ENCODE measurements at regions not wholly inside any gene's neighbourhood (a gene's known extent, or its start where the extent isn't known, plus 50 kb on each side); places are given as distances from the start of the nearest gene placed in this dataset.

GRCh38 chr11:40062616-40063015 lies 1396.8 kb downstream of the LRRC4C start:
- no peaks in the 10 kb centered on the region for H3K27me3 ChIP-seq (ENCODE audit: control insufficient read depth, insufficient read depth, low read length)
- H3K9ac ChIP-seq (ENCODE audit: low read length in 3 of 3) = no peak overlapping the region
- FAIRE-seq (no peak), DNase-seq (no peak)
- H3K4me1 ChIP-seq (ENCODE audit: control insufficient read depth in 2 of 3, insufficient read depth in 2 of 3, low read depth in 1 of 3, low read length in 3 of 3) = no peaks in the 10 kb centered on the region
- no peak overlapping the region for H3K4me3 ChIP-seq (ENCODE audit: low read length in 3 of 3)
- no peaks in the 10 kb centered on the region for H3K36me3 ChIP-seq (ENCODE audit: control insufficient read depth in 2 of 3, insufficient read depth in 3 of 3, low read length in 3 of 3)
- H3K9me3 ChIP-seq (ENCODE audit: control insufficient read depth in 2 of 3, insufficient read depth in 1 of 3, low read length in 3 of 3) = no peaks in the 10 kb centered on the region
- no peak for TF ChIP-seq CTCF (IDR thresholded peaks at IDR 0.05; ENCODE audit: borderline replicate concordance, extremely low read depth, insufficient read depth)
- intact Hi-C loops (cut with DNase I) = no loop called here
- no peak overlapping the region for H3K27ac ChIP-seq (ENCODE audit: low read depth in 2 of 2, low read length in 2 of 2)

GRCh38 chr11:40061221-40061620 lies 1398.2 kb downstream of the LRRC4C start:
- Histone ChIP-seq H3K9me3 (ENCODE audit: control insufficient read depth in 2 of 3, insufficient read depth in 1 of 3, low read length in 3 of 3) (no peaks in the 10 kb centered on the region), H3K27me3 (ENCODE audit: control insufficient read depth, insufficient read depth, low read length) (no peaks in the 10 kb centered on the region), H3K27ac (ENCODE audit: low read depth in 2 of 2, low read length in 2 of 2) (no peak overlapping the region), H3K4me1 (ENCODE audit: control insufficient read depth in 2 of 3, insufficient read depth in 2 of 3, low read depth in 1 of 3, low read length in 3 of 3) (no peaks in the 10 kb centered on the region), H3K4me3 (ENCODE audit: low read length in 3 of 3) (no peak overlapping the region), H3K9ac (ENCODE audit: low read length in 3 of 3) (no peak overlapping the region), H3K36me3 (ENCODE audit: control insufficient read depth in 2 of 3, insufficient read depth in 3 of 3, low read length in 3 of 3) (no peaks in the 10 kb centered on the region)
- DNase-seq (no peak), FAIRE-seq (no peak)
- no peak for TF ChIP-seq CTCF (IDR thresholded peaks at IDR 0.05; ENCODE audit: borderline replicate concordance, extremely low read depth, insufficient read depth)
- intact Hi-C loops (cut with DNase I) = no loop called here

GRCh38 chr11:40054631-40055030 lies 1404.8 kb downstream of the LRRC4C start:
- H3K9me3 ChIP-seq (ENCODE audit: control insufficient read depth in 2 of 3, insufficient read depth in 1 of 3, low read length in 3 of 3) = no peaks in the 10 kb centered on the region
- H3K4me3 ChIP-seq (ENCODE audit: low read length in 3 of 3) = no peak overlapping the region
- no peaks in the 10 kb centered on the region for H3K36me3 ChIP-seq (ENCODE audit: control insufficient read depth in 2 of 3, insufficient read depth in 3 of 3, low read length in 3 of 3)
- no peak for FAIRE-seq
- intact Hi-C loops (cut with DNase I) = no loop called here
- no peak overlapping the region for H3K27ac ChIP-seq (ENCODE audit: low read depth in 2 of 2, low read length in 2 of 2)
- no peak for TF ChIP-seq CTCF (IDR thresholded peaks at IDR 0.05; ENCODE audit: borderline replicate concordance, extremely low read depth, insufficient read depth)
- H3K27me3 ChIP-seq (ENCODE audit: control insufficient read depth, insufficient read depth, low read length) = no peaks in the 10 kb centered on the region
- H3K9ac ChIP-seq (ENCODE audit: low read length in 3 of 3) = no peak overlapping the region
- H3K4me1 ChIP-seq (ENCODE audit: control insufficient read depth in 2 of 3, insufficient read depth in 2 of 3, low read depth in 1 of 3, low read length in 3 of 3) = no peaks in the 10 kb centered on the region
- DNase-seq = peak in 2 of 5 donors; percentile 12 to 29

- Histone ChIP-seq H3K4me1 (ENCODE audit: control insufficient read depth in 2 of 3, insufficient read depth in 2 of 3, low read depth in 1 of 3, low read length in 3 of 3) (no peaks in the 10 kb centered on the region), H3K27me3 (ENCODE audit: control insufficient read depth, insufficient read depth, low read length) (no peaks in the 10 kb centered on the region), H3K4me3 (ENCODE audit: low read length in 3 of 3) (no peak overlapping the region), H3K9ac (ENCODE audit: low read length in 3 of 3) (no peak overlapping the region), H3K9me3 (ENCODE audit: control insufficient read depth in 2 of 3, insufficient read depth in 1 of 3, low read length in 3 of 3) (no peaks in the 10 kb centered on the region), H3K27ac (ENCODE audit: low read depth in 2 of 2, low read length in 2 of 2) (no peak overlapping the region), H3K36me3 (ENCODE audit: control insufficient read depth in 2 of 3, insufficient read depth in 3 of 3, low read length in 3 of 3) (no peaks in the 10 kb centered on the region)
- TF ChIP-seq CTCF (IDR thresholded peaks at IDR 0.05; ENCODE audit: borderline replicate concordance, extremely low read depth, insufficient read depth) = no peak
- DNase-seq (no peak), FAIRE-seq (no peak)
- intact Hi-C loops (cut with DNase I) = no loop called here
Observed at GRCh38 chr11:40045312-40045711, 1414.1 kb downstream of the LRRC4C start.

Measured in kidney (tissue), 13 donors.